Mesenchymal stem cell (in vitro differentiated cells and primary cell): ENCODE measurements at regions not wholly inside any gene's neighbourhood (a gene's known extent, or its start where the extent isn't known, plus 50 kb on each side); places are given as distances from the start of the nearest gene placed in this dataset.

Experiments used
- DNase-seq: peaks from one replicate; pipeline ENCODE4 v3.0.0-alpha.2; 2013
- H2AFZ ChIP-seq: one replicate; pipeline ENCODE4 v1.6.1; 2013; ENCODE audit warnings: low read depth, mild to moderate bottlenecking, control low read depth, inconsistent platforms, low read length, moderate library complexity
- H2AK5ac ChIP-seq: 2 replicates; pipeline ENCODE4 v1.6.1; 2013; ENCODE audit warnings: low read length, moderate library complexity, mild to moderate bottlenecking, inconsistent platforms; ENCODE audit not compliant: severe bottlenecking
- H2BK120ac ChIP-seq: one replicate; pipeline ENCODE4 v1.6.1; 2013; ENCODE audit warnings: low read depth, mild to moderate bottlenecking, inconsistent platforms, low read length, moderate library complexity
- H2BK12ac ChIP-seq, 2 experiments: one replicate each; pipeline ENCODE4 v1.6.1; 2013; ENCODE audit warnings: inconsistent platforms in 2 of 2, low read length in 2 of 2, mild to moderate bottlenecking in 2 of 2, moderate library complexity in 2 of 2, control low read depth in 1 of 2
- H2BK15ac ChIP-seq: one replicate; pipeline ENCODE4 v1.6.1; 2013; ENCODE audit warnings: mild to moderate bottlenecking, low read depth, inconsistent platforms; ENCODE audit not compliant: poor library complexity, severe bottlenecking
- H2BK5ac ChIP-seq: 2 replicates; pipeline ENCODE4 v1.6.1; 2013; ENCODE audit warnings: low read depth, mild to moderate bottlenecking, low read length, control low read depth, inconsistent platforms; ENCODE audit not compliant: poor library complexity, severe bottlenecking
- H3K14ac ChIP-seq, 2 experiments: one replicate each; pipeline ENCODE4 v1.6.1; 2013; ENCODE audit warnings: inconsistent platforms in 2 of 2, low read length in 2 of 2, control low read depth in 1 of 2, mild to moderate bottlenecking in 1 of 2, moderate library complexity in 1 of 2
- H3K18ac ChIP-seq, 2 experiments: one replicate each; pipeline ENCODE4 v1.6.1; 2013; ENCODE audit warnings: inconsistent platforms in 2 of 2, low read length in 2 of 2, control low read depth in 1 of 2, low read depth in 1 of 2, mild to moderate bottlenecking in 1 of 2
- H3K23ac ChIP-seq, 2 experiments: one replicate each; pipeline ENCODE4 v1.6.1; 2013; ENCODE audit warnings: inconsistent platforms in 2 of 2, low read length in 2 of 2, mild to moderate bottlenecking in 2 of 2, moderate library complexity in 2 of 2, control low read depth in 1 of 2
- H3K27ac ChIP-seq: 2 replicates; pipeline ENCODE4 v1.5.1; 2013; ENCODE audit warnings: mild to moderate bottlenecking, moderate library complexity, low read length, control low read depth, inconsistent platforms; ENCODE audit not compliant: poor library complexity, severe bottlenecking
- H3K27me3 ChIP-seq, 2 experiments: 2 replicates each; pipeline versions ENCODE4 v1.6.1 to v1.7.0; 2013; ENCODE audit warnings: low read length in 2 of 2, mild to moderate bottlenecking in 2 of 2, moderate library complexity in 2 of 2, control low read depth in 1 of 2, inconsistent platforms in 1 of 2; ENCODE audit not compliant: control insufficient read depth in 1 of 2, insufficient read depth in 1 of 2
- H3K36me3 ChIP-seq, 2 experiments: 2 replicates each; pipeline versions ENCODE4 v1.6.1 to v1.7.0; 2013; ENCODE audit warnings: low read length in 2 of 2, control low read depth in 1 of 2, inconsistent platforms in 1 of 2, low read depth in 1 of 2, mild to moderate bottlenecking in 1 of 2; ENCODE audit not compliant: insufficient read depth in 2 of 2, control insufficient read depth in 1 of 2
- H3K4ac ChIP-seq, 2 experiments: one replicate each; pipeline ENCODE4 v1.6.1; 2013; ENCODE audit warnings: inconsistent platforms in 2 of 2, low read length in 2 of 2, mild to moderate bottlenecking in 2 of 2, moderate library complexity in 2 of 2, control low read depth in 1 of 2, low read depth in 1 of 2
- H3K4me1 ChIP-seq: 2 replicates; pipeline ENCODE4 v1.6.1; 2013; ENCODE audit warnings: low read depth, low read length, control low read depth; ENCODE audit not compliant: control insufficient read depth, insufficient read depth
- H3K4me2 ChIP-seq: 2 replicates; pipeline ENCODE4 v1.6.1; 2013; ENCODE audit warnings: low read length, mild to moderate bottlenecking, inconsistent platforms; ENCODE audit not compliant: poor library complexity, severe bottlenecking
- H3K4me3 ChIP-seq, 2 experiments: 2 replicates each; pipeline versions ENCODE4 v1.5.1 to v1.7.0; 2013; ENCODE audit warnings: low read length in 2 of 2, mild to moderate bottlenecking in 2 of 2, control low read depth in 1 of 2, low read depth in 1 of 2; ENCODE audit not compliant: insufficient read depth in 1 of 2
- H3K79me1 ChIP-seq: replicated peaks from 2 replicates; pipeline ENCODE4 v1.6.1; 2013; ENCODE audit warnings: mild to moderate bottlenecking, control low read depth, low read length, inconsistent platforms; ENCODE audit not compliant: poor library complexity, severe bottlenecking
- H3K9ac ChIP-seq: 2 replicates; pipeline ENCODE4 v1.7.0; 2013; ENCODE audit warnings: mild to moderate bottlenecking, low read length, moderate library complexity
- H3K9me3 ChIP-seq: 2 replicates; pipeline ENCODE4 v1.7.0; 2013; ENCODE audit warnings: mild to moderate bottlenecking, low read length; ENCODE audit not compliant: control insufficient read depth
- H4K8ac ChIP-seq: one replicate; pipeline ENCODE4 v1.6.1; 2013; ENCODE audit warnings: inconsistent platforms, mild to moderate bottlenecking, low read length, moderate library complexity
- H4K91ac ChIP-seq: one replicate; pipeline ENCODE4 v1.6.1; 2013; ENCODE audit warnings: mild to moderate bottlenecking, low read length, inconsistent platforms
- WGBS: methylation state at CpG from one replicate; pipeline ENCODE4 v1.1.7; 2013; ENCODE audit warnings: mixed read lengths; 5-methylcytosine and 5-hydroxymethylcytosine counted together

DNA sequence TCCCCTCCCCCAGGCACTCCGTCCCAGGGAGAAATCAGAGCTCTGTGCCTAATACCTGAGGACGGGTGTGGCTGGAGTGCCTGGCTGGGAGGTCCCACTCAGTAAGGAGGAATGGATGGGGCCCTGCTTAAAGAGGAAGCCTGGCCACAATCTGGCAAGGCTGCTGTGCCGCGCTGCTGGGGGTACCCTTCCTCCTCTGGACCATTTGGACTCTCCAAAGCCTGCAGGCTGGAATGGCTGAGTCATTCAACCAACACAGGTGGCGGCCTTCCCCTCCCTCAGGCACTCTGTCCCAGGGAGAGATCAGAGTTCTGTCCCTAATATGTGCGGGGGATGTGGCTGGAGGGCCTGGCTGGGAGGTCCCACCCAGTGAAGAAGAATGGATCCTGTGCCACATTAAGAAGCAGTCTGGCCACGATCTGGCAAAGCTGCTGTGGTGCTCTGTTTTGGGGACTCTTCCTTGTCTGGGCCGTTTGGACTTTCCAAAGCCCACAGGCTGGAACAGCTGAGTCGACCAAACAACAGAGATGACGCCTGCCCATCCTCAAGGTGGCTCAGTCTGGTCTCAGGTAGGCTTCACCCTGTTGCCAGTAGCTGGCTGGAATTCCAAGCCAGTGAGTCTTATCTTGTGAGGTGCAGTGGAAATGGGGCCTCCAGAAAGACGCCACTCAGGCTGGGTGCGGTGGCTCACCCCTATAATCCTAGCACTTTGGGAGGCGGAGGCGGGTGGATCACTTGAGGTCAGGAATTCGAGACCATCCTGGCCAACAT lies 127.3 kb upstream of the HUWE1 start:
- H3K4ac ChIP-seq = no peak overlapping the region
- WGBS = 91% methylated on average over 9 of the region's 15 CpGs
- H4K8ac ChIP-seq = no peak overlapping the region

DNA sequence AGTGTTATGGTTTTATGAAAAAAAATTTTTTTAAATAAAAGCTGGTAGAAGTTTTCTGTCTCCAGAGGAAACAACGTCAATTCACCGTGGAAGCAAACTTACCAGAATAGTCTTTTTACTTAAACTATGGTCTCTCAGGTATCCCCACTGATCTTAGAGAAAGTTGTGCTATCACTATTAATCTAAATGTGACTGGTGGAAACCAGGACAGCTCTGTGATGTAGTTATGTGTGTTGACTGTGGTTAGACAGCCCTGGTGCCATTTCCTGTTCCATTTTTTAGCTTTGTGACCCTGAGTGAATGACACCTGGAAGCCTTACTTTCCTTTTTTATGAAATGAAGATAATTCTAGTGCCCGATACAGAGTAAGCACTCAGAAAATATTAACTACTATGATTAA lies 111.8 kb upstream of the HUWE1 start:
- no peak overlapping the region for H3K4me3 ChIP-seq
- H2BK15ac ChIP-seq = no peak overlapping the region
- H4K8ac ChIP-seq = no peak overlapping the region
- H3K27me3 ChIP-seq = peaks cover 0 to 15% of the 10 kb centered on the region in 2 experiments
- no peaks in the 10 kb centered on the region for H3K36me3 ChIP-seq
- H3K23ac ChIP-seq = no peak overlapping the region
- H3K9me3 ChIP-seq = peaks cover 13% of the 10 kb centered on the region
- no peak overlapping the region for H3K27ac ChIP-seq
- H3K4ac ChIP-seq = no peak overlapping the region
- H2AK5ac ChIP-seq = no peak overlapping the region
- no peak for DNase-seq
- H2BK120ac ChIP-seq = no peak overlapping the region
- no peak overlapping the region for H3K14ac ChIP-seq
- H2BK5ac ChIP-seq = no peak overlapping the region
- no peak overlapping the region for H3K18ac ChIP-seq
- H4K91ac ChIP-seq = no peak overlapping the region
- no peak overlapping the region for H2AFZ ChIP-seq
- H3K79me1 ChIP-seq = no peaks in the 10 kb centered on the region
- H2BK12ac ChIP-seq = no peak overlapping the region
- no peak overlapping the region for H3K4me2 ChIP-seq
- H3K9ac ChIP-seq = no peak overlapping the region
- no CpG with 5 or more reads among the region's 3 CpGs for WGBS
- no peaks in the 10 kb centered on the region for H3K4me1 ChIP-seq

More for the DNA sequence above, 127.3 kb upstream of the HUWE1 start:
- Histone ChIP-seq H2BK15ac (no peak overlapping the region), H3K23ac (no peak overlapping the region), H2AK5ac (no peak overlapping the region), H2BK5ac (no peak overlapping the region), H2AFZ (no peak overlapping the region), H2BK120ac (no peak overlapping the region), H3K4me2 (no peak overlapping the region), H3K14ac (no peak overlapping the region), H3K36me3 (no peaks in the 10 kb centered on the region), H3K79me1 (no peaks in the 10 kb centered on the region), H3K4me3 (no peak overlapping the region), H3K27me3 (peaks cover 0 to 9% of the 10 kb centered on the region in 2 experiments), H3K18ac (no peak overlapping the region), H4K91ac (no peak overlapping the region), H3K9ac (no peak overlapping the region), H2BK12ac (no peak overlapping the region), H3K9me3 (no peaks in the 10 kb centered on the region), H3K4me1 (peaks cover 1% of the 10 kb centered on the region), H3K27ac (no peak overlapping the region)
- DNase-seq = no peak

DNA sequence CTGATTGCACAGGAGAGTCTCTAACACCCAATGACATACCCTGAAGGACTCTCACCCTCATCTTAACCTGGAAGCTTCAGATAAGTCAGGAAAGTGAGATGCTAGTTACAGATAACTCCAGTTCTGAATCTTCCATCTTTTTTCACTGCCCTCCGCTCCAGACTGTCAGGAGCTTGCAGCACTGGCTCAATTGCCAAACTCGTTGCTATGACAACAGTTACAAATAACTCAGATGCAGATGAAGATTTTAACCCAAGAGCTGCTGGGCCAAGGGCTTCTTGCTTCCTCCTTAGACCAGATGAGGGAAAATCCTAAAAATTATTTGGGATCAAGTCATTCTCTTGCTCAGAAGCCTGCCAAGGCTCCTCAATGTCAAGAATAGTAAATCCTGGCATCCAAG lies 109.1 kb upstream of the HUWE1 start:
- Histone ChIP-seq H4K91ac (no peak overlapping the region), H3K36me3 (no peaks in the 10 kb centered on the region), H3K27me3 (peaks cover 0 to 15% of the 10 kb centered on the region in 2 experiments), H3K4me1 (no peaks in the 10 kb centered on the region), H3K4ac (no peak overlapping the region), H2BK120ac (no peak overlapping the region), H3K18ac (no peak overlapping the region), H2AFZ (no peak overlapping the region), H3K27ac (no peak overlapping the region), H3K79me1 (no peaks in the 10 kb centered on the region), H3K23ac (no peak overlapping the region), H3K9ac (no peak overlapping the region), H3K4me3 (no peak overlapping the region), H2BK12ac (no peak overlapping the region), H3K4me2 (no peak overlapping the region), H3K14ac (no peak overlapping the region), H2BK15ac (no peak overlapping the region), H3K9me3 (peaks cover 9% of the 10 kb centered on the region), H2AK5ac (no peak overlapping the region), H4K8ac (no peak overlapping the region), H2BK5ac (no peak overlapping the region)
- DNase-seq = peak; percentile 4
- 13% methylated on average over 2 of the region's 2 CpGs for WGBS

DNA sequence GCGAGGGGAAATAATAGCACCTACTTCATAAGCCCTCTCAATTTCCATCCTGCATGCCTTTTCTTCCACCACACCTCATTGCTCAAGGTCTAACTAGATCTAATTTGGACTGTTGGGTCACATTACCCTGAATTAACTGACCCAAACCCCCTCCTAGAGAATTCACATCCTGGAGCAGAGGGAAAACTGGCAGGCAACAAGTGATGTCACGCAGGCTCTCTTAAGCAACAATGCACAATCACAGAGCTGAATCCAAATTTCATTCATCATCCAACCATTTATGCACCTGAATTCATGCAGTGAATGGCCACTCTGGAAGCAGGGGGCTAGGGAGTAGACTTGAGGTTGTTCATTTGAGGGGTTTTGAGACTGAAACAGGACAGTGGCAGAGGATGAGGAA lies 107.7 kb upstream of the HUWE1 start:
- Histone ChIP-seq H2BK120ac (no peak overlapping the region), H3K9ac (no peak overlapping the region), H2BK5ac (no peak overlapping the region), H3K14ac (no peak overlapping the region), H3K4ac (no peak overlapping the region), H3K4me1 (no peaks in the 10 kb centered on the region), H3K4me3 (no peak overlapping the region), H3K18ac (no peak overlapping the region), H3K27ac (no peak overlapping the region), H3K9me3 (peaks cover 4% of the 10 kb centered on the region), H2BK15ac (no peak overlapping the region), H4K91ac (no peak overlapping the region), H3K23ac (no peak overlapping the region), H3K79me1 (no peaks in the 10 kb centered on the region), H2AK5ac (no peak overlapping the region), H4K8ac (no peak overlapping the region), H3K27me3 (peaks cover 0 to 15% of the 10 kb centered on the region in 2 experiments), H3K36me3 (no peaks in the 10 kb centered on the region), H3K4me2 (no peak overlapping the region), H2AFZ (no peak overlapping the region), H2BK12ac (no peak overlapping the region)
- WGBS = 92% methylated on average over 1 of the region's 2 CpGs
- DNase-seq = no peak
